ENCODE measurements at regions not wholly inside any gene's neighbourhood (a gene's known extent, or its start where the extent isn't known, plus 50 kb on each side); places are given as distances from the start of the nearest gene placed in this dataset.

DNA sequence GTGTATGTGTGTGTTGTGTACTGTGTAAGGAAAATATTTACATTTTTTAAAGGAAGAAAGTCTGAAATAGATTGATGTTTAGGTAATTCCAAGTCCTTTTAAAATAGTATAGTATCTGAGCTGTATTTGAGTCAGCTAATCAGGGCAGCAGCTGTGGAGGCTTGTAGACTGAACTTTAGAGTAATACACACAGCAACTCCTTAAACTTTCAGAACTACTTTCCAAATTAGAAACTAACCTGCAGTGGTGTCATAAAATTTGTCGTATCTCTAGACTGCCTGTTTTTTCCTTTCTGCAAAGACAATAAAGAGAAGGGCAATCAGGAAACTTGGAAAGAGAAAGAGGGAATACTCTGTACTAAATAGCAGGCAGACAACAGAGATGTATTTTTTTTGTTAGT is 391.0 kb upstream of the AZI2 start:
- TF ChIP-seq POLR2A (IDR thresholded peaks at IDR 0.05), result no peak
- TF ChIP-seq, protein P1, sequence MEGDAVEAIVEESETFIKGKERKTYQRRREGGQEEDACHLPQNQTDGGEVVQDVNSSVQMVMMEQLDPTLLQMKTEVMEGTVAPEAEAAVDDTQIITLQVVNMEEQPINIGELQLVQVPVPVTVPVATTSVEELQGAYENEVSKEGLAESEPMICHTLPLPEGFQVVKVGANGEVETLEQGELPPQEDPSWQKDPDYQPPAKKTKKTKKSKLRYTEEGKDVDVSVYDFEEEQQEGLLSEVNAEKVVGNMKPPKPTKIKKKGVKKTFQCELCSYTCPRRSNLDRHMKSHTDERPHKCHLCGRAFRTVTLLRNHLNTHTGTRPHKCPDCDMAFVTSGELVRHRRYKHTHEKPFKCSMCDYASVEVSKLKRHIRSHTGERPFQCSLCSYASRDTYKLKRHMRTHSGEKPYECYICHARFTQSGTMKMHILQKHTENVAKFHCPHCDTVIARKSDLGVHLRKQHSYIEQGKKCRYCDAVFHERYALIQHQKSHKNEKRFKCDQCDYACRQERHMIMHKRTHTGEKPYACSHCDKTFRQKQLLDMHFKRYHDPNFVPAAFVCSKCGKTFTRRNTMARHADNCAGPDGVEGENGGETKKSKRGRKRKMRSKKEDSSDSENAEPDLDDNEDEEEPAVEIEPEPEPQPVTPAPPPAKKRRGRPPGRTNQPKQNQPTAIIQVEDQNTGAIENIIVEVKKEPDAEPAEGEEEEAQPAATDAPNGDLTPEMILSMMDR (IDR thresholded peaks at IDR 0.05), result no peak

Measured in heart left ventricle (tissue), 13 donors.